IPS-18c (cell line): ENCODE measurements at regions not wholly inside any gene's neighbourhood (a gene's known extent, or its start where the extent isn't known, plus 50 kb on each side); places are given as distances from the start of the nearest gene placed in this dataset.

Experiments used
- H3K4me3 ChIP-seq: 2 replicates; pipeline ENCODE4 v1.7.0; 2013; ENCODE audit warnings: low read depth, mild to moderate bottlenecking, low read length, moderate library complexity; ENCODE audit not compliant: insufficient read depth
- H3K9me3 ChIP-seq: one replicate; pipeline ENCODE4 v1.6.1; 2013; ENCODE audit warnings: mild to moderate bottlenecking, low read length, moderate library complexity; ENCODE audit not compliant: control insufficient read depth, insufficient read depth

- Histone ChIP-seq H3K9me3 (peaks cover 2% of the 10 kb centered on the region), H3K4me3 (no peak overlapping the region)
Measured at GRCh38 chr16:86027373-86028126, 128.6 kb downstream of the IRF8 start.

- H3K4me3 ChIP-seq, result no peak overlapping the region
- peaks cover 4% of the 10 kb centered on the region for H3K9me3 ChIP-seq
Measured at GRCh38 chr16:86029131-86029741, 130.3 kb downstream of the IRF8 start.

GRCh38 chr16:86030116-86030515, 131.2 kb downstream of the IRF8 start:
- no peak overlapping the region for H3K4me3 ChIP-seq
- peaks cover 4% of the 10 kb centered on the region for H3K9me3 ChIP-seq

GRCh38 chr16:86031141-86031678, 132.2 kb downstream of the IRF8 start:
- no peak overlapping the region for H3K4me3 ChIP-seq

GRCh38 chr16:86033016-86033474, 134.1 kb downstream of the IRF8 start:
- H3K9me3 ChIP-seq, result peaks cover 4% of the 10 kb centered on the region
- no peak overlapping the region for H3K4me3 ChIP-seq

More at GRCh38 chr16:86031141-86031678, 132.2 kb downstream of the IRF8 start:
- peaks cover 4% of the 10 kb centered on the region for H3K9me3 ChIP-seq

GRCh38 chr16:86033971-86034370, 135.0 kb downstream of the IRF8 start:
- peaks cover 2% of the 10 kb centered on the region for H3K9me3 ChIP-seq
- H3K4me3 ChIP-seq, result no peak overlapping the region

- Histone ChIP-seq H3K9me3 (peaks cover 2% of the 10 kb centered on the region), H3K4me3 (no peak overlapping the region)
Measured at GRCh38 chr16:86034421-86034919, 135.5 kb downstream of the IRF8 start.

- Histone ChIP-seq H3K9me3 (peaks cover 2% of the 10 kb centered on the region), H3K4me3 (no peak overlapping the region)
Measured at GRCh38 chr16:86035906-86036305, 136.9 kb downstream of the IRF8 start.

GRCh38 chr16:86037999-86038925, 139.3 kb downstream of the IRF8 start:
- peaks cover 1% of the 10 kb centered on the region for H3K9me3 ChIP-seq
- H3K4me3 ChIP-seq, result no peak overlapping the region

- no peak overlapping the region for H3K4me3 ChIP-seq
- H3K9me3 ChIP-seq, result no peaks in the 10 kb centered on the region
Measured at GRCh38 chr16:86038926-86039310, 140.0 kb downstream of the IRF8 start.

- H3K4me3 ChIP-seq, result no peak overlapping the region
- H3K9me3 ChIP-seq, result no peaks in the 10 kb centered on the region
Measured at GRCh38 chr16:86039606-86040005, 140.6 kb downstream of the IRF8 start.

GRCh38 chr16:86040496-86040895, 141.5 kb downstream of the IRF8 start:
- no peaks in the 10 kb centered on the region for H3K9me3 ChIP-seq
- H3K4me3 ChIP-seq, result no peak overlapping the region

GRCh38 chr16:86041215-86041614, 142.3 kb downstream of the IRF8 start:
- Histone ChIP-seq H3K4me3 (no peak overlapping the region), H3K9me3 (peaks cover 2% of the 10 kb centered on the region)

- H3K4me3 ChIP-seq, result no peak overlapping the region
- H3K9me3 ChIP-seq, result peaks cover 2% of the 10 kb centered on the region
Measured at GRCh38 chr16:86041807-86042206, 142.8 kb downstream of the IRF8 start.

GRCh38 chr16:86042393-86042792, 143.4 kb downstream of the IRF8 start:
- no peak overlapping the region for H3K4me3 ChIP-seq
- H3K9me3 ChIP-seq, result peaks cover 2% of the 10 kb centered on the region

GRCh38 chr16:86042996-86043725, 144.2 kb downstream of the IRF8 start:
- Histone ChIP-seq H3K4me3 (no peak overlapping the region), H3K9me3 (peaks cover 2% of the 10 kb centered on the region)
